Skeletal muscle satellite cell (primary cell): ENCODE measurements at regions not wholly inside any gene's neighbourhood (a gene's known extent, or its start where the extent isn't known, plus 50 kb on each side); places are given as distances from the start of the nearest gene placed in this dataset. TPM values are rescaled to one million over a fixed set of nuclear protein-coding genes. Genes with fewer than 3 reads are reported as not detected.

Experiments
- small RNA-seq: library from RNA; depleted of rRNA; stranded (forward); fragments of <200 nt; gene quantifications from one replicate; pipeline ENCODE3, GENCODE V24; 2012

Small RNAs in the stretch of these regions (small RNA-seq; reads per million reads assigned to genes)
- not detected for gene MIR6072
- not detected for gene RNU6-576P
- not detected for gene RNU6-889P
